Neural cell (in vitro differentiated cells): ENCODE measurements at regions not wholly inside any gene's neighbourhood (a gene's known extent, or its start where the extent isn't known, plus 50 kb on each side); places are given as distances from the start of the nearest gene placed in this dataset.

ENCODE experiments used
- H2AFZ ChIP-seq: fragments of 200-600, 300-800 bp; sonication (generic), shearing (Covaris generic); 2 replicates; pipeline ENCODE4 v1.6.0; 2014; ENCODE audit warnings: low read depth, mild to moderate bottlenecking, antibody characterized with exemption, low read length, moderate library complexity
- H3F3A ChIP-seq: fragments of 200-600 bp; shearing (Covaris generic); 2 replicates; pipeline ENCODE4 v1.6.1; 2016; ENCODE audit warnings: mild to moderate bottlenecking, moderate library complexity, mixed read lengths, antibody characterized with exemption, low read length; ENCODE audit not compliant: insufficient read depth, poor library complexity, severe bottlenecking
- H3K27ac ChIP-seq: fragments of 200-600, 300-800 bp; sonication (generic), shearing (Covaris generic); 2 replicates; pipeline ENCODE4 v1.5.1; 2014; ENCODE audit warnings: mild to moderate bottlenecking, low read length, moderate library complexity
- H3K27me3 ChIP-seq: fragments of 300-800, 200-600 bp; sonication (generic), shearing (Covaris generic); 2 replicates; pipeline ENCODE4 v1.6.0; 2014; ENCODE audit warnings: mild to moderate bottlenecking, low read depth, low read length, moderate library complexity; ENCODE audit not compliant: insufficient read depth
- H3K36me3 ChIP-seq: fragments of 300-800, 200-600 bp; sonication (generic), shearing (Covaris generic); 2 replicates; pipeline ENCODE4 v1.5.1; 2014; ENCODE audit warnings: mild to moderate bottlenecking, antibody characterized with exemption, low read length, moderate library complexity; ENCODE audit not compliant: insufficient read depth
- H3K4me2 ChIP-seq: fragments of 300-800, 200-600 bp; sonication (generic), shearing (Covaris generic); 2 replicates; pipeline ENCODE4 v1.6.0; 2014; ENCODE audit warnings: mild to moderate bottlenecking, low read length
- H3K4me3 ChIP-seq: fragments of 300-800, 200-600 bp; sonication (generic), shearing (Covaris generic); 2 replicates; pipeline ENCODE4 v1.5.1; 2014; ENCODE audit warnings: mild to moderate bottlenecking, low read length, moderate library complexity
- H3K79me2 ChIP-seq: fragments of 200-600 bp; shearing (Covaris generic); replicated peaks from 2 replicates; pipeline ENCODE4 v1.6.0; 2014; ENCODE audit warnings: mild to moderate bottlenecking, low read length, moderate library complexity; ENCODE audit not compliant: insufficient read depth
- H3K9ac ChIP-seq: fragments of 300-800, 200-600 bp; sonication (generic), shearing (Covaris generic); 2 replicates; pipeline ENCODE4 v1.6.1; 2016; ENCODE audit warnings: mild to moderate bottlenecking, low read length, mixed read lengths
- H3K9me2 ChIP-seq: fragments of 200-600 bp; shearing (Covaris generic); 2 replicates; pipeline ENCODE4 v1.6.1; 2016; ENCODE audit warnings: mild to moderate bottlenecking, low read length, mixed read lengths; ENCODE audit not compliant: insufficient read depth
- H3K9me3 ChIP-seq: fragments of 200-600, 300-800 bp; sonication (generic), shearing (Covaris generic); 2 replicates; pipeline ENCODE4 v1.6.1; 2016; ENCODE audit warnings: mild to moderate bottlenecking, mixed run types, low read length, moderate library complexity, mixed read lengths
- H4K20me1 ChIP-seq: fragments of 200-600 bp; shearing (Covaris generic); 2 replicates; pipeline ENCODE4 v1.6.1; 2016; ENCODE audit warnings: mild to moderate bottlenecking, mixed run types; ENCODE audit not compliant: insufficient read depth
- CTCF ChIP-seq: fragments of 450-650 bp; IDR thresholded peaks from 2 replicates; pipeline ENCODE4 v1.5.1; 2014; ENCODE audit warnings: antibody characterized with exemption, mild to moderate bottlenecking, moderate library complexity; ENCODE audit not compliant: poor library complexity, severe bottlenecking
- EP300 ChIP-seq: fragments of 450-650 bp; conservative IDR thresholded peaks from 2 replicates; pipeline ENCODE4 v1.6.1; 2014; ENCODE audit warnings: antibody characterized with exemption, mild to moderate bottlenecking, moderate library complexity; ENCODE audit not compliant: poor library complexity, severe bottlenecking
- EZH2 ChIP-seq: fragments of 200-600, 300-800 bp; shearing (Covaris generic), sonication (generic); IDR thresholded peaks from 2 replicates; pipeline ENCODE4 v1.6.1; 2014; ENCODE audit warnings: antibody characterized with exemption, low read length, borderline replicate concordance, mild to moderate bottlenecking; ENCODE audit not compliant: insufficient read depth, poor library complexity, severe bottlenecking
- MXI1 ChIP-seq: fragments of 450-650 bp; conservative IDR thresholded peaks from 2 replicates; pipeline ENCODE4 v1.6.1; 2014; ENCODE audit warnings: antibody characterized with exemption, mild to moderate bottlenecking; ENCODE audit not compliant: poor library complexity, severe bottlenecking
- POLR2AphosphoS5 ChIP-seq: IDR thresholded peaks from 2 replicates; pipeline ENCODE4 v1.6.1; 2012
- RAD21 ChIP-seq: fragments of 450-650 bp; conservative IDR thresholded peaks from 2 replicates; pipeline ENCODE4 v1.6.1; 2014; ENCODE audit warnings: antibody characterized with exemption, mild to moderate bottlenecking, moderate library complexity
- REST ChIP-seq: IDR thresholded peaks from 2 replicates; pipeline ENCODE4 v1.6.1; 2012; ENCODE audit warnings: borderline replicate concordance
- SMC3 ChIP-seq: fragments of 450-650 bp; conservative IDR thresholded peaks from 2 replicates; pipeline ENCODE4 v1.6.1; 2014; ENCODE audit warnings: antibody characterized with exemption, mild to moderate bottlenecking, moderate library complexity; ENCODE audit not compliant: poor library complexity
- TAF1 ChIP-seq: IDR thresholded peaks from 2 replicates; pipeline ENCODE4 v1.6.1; 2012; ENCODE audit warnings: low read depth

DNA sequence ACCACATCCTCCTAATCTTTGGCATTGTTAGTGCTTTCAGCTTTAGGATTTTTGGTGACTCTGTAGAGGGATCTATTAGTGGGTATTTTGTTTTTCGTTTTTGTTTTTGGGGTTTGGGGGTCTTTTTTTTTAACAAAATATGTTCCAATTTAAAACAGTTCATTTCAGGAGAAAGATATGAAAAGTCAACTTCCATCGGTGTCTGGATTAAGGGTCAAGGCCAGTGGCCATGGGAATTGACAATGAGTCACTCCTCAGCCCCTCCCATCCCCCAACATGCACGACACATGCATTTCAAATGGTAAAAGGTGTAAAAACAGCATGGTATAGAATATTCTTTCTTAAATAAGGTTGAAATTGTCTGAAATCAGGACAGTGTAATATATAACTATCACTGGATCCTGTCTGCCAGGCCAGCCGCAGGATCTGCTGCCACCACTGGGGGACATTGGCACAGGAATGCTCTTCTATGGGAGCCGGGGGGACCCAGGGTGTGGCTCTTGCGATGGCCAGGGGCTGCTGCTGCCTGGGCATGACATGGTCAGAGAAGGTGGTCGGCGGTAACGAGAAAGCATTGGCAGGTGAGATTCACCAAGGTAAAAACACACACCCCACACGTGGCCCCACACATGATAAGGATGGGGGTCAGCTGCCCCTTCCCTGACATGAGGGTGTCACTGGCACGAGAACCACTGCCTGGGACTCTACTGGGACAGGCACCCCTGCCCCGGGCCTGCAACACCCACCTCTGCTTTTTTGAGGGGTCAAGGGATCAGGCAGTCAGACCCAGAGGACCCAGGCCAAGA lies 126.2 kb upstream of the KCTD7 start:
- H3K79me2 ChIP-seq, result no peaks in the 10 kb centered on the region
- no peak overlapping the region for H2AFZ ChIP-seq
- no peak overlapping the region for H3K9ac ChIP-seq
- H3K27me3 ChIP-seq, result no peaks in the 10 kb centered on the region
- H3K27ac ChIP-seq, result no peak overlapping the region
- no peak overlapping the region for H3K4me2 ChIP-seq
- H3K36me3 ChIP-seq, result no peaks in the 10 kb centered on the region
- no peak overlapping the region for H3K4me3 ChIP-seq
- no peaks in the 10 kb centered on the region for H3K9me3 ChIP-seq
- no peak for TF ChIP-seq EZH2
- TF ChIP-seq TAF1, result no peak
- TF ChIP-seq RAD21, result no peak
- no peak for TF ChIP-seq EP300
- no peak for TF ChIP-seq CTCF
- TF ChIP-seq POLR2AphosphoS5, result no peak
- TF ChIP-seq REST, result no peak
- H3F3A ChIP-seq, result no peaks in the 10 kb centered on the region
- H3K9me2 ChIP-seq, result no peaks in the 10 kb centered on the region
- no peaks in the 10 kb centered on the region for H4K20me1 ChIP-seq

DNA sequence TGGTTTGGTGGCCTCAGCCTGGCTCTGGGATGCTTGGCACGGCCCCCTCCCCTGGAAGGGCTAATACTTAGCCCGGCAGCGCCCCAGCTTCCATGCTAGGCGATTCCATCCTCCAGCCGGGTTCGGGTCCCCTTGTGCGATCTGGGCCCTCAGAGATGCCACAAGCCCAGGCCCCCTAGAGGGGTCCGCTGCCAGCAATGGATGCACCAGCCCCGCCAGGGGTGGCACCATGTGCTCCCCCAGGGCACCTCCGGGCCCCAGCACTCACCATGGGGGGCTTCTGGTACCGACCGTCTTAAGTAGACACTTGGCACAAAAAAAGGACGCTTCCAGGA lies 125.7 kb upstream of the KCTD7 start:
- no peaks in the 10 kb centered on the region for H3K9me3 ChIP-seq
- H3K4me3 ChIP-seq, result no peak overlapping the region
- H3K4me2 ChIP-seq, result no peak overlapping the region
- H3F3A ChIP-seq, result no peaks in the 10 kb centered on the region
- H2AFZ ChIP-seq, result no peak overlapping the region
- no peak overlapping the region for H3K27ac ChIP-seq
- H3K27me3 ChIP-seq, result no peaks in the 10 kb centered on the region
- no peak overlapping the region for H3K9ac ChIP-seq
- no peaks in the 10 kb centered on the region for H3K79me2 ChIP-seq
- no peaks in the 10 kb centered on the region for H3K36me3 ChIP-seq
- no peaks in the 10 kb centered on the region for H3K9me2 ChIP-seq
- TF ChIP-seq CTCF (no peak), POLR2AphosphoS5 (no peak), TAF1 (no peak), EP300 (no peak), EZH2 (no peak), SMC3 (no peak), MXI1 (no peak), RAD21 (no peak), REST (no peak)
- no peaks in the 10 kb centered on the region for H4K20me1 ChIP-seq
